CD4-positive, alpha-beta T cell treated with Interleukin-17A for 4 hours (primary cell): ENCODE measurements at regions not wholly inside any gene's neighbourhood (a gene's known extent, or its start where the extent isn't known, plus 50 kb on each side); places are given as distances from the start of the nearest gene placed in this dataset.
"Not testable (repeated sequence)": the region's sequence is repeated elsewhere in the genome, so short reads cannot be mapped to it uniquely, and the experiment has no call there.

Experiments
- DNase-seq: peaks from one replicate; pipeline ENCODE4 v3.0.0-alpha.2; 2020; ENCODE audit warnings: mixed read lengths

DNA sequence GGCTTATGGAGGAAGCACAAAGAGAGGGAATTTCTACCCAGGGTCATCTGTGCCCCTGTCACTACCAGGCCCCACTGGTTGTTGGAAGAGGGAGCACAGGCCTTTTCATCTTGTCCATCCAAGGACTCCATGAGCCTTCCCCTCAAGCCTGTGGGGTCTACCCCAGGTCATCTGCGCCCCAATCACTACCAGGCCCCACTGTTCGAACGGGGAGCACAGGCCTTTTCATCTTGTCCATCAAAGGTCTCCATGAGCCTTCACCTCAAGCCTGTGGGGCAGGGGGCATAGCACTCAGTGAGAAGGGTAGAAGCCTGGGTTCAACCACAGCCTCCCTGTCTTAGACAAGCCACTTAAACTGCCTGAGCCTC lies 101.5 kb upstream of the CDH5 start:
- no peak for DNase-seq

DNA sequence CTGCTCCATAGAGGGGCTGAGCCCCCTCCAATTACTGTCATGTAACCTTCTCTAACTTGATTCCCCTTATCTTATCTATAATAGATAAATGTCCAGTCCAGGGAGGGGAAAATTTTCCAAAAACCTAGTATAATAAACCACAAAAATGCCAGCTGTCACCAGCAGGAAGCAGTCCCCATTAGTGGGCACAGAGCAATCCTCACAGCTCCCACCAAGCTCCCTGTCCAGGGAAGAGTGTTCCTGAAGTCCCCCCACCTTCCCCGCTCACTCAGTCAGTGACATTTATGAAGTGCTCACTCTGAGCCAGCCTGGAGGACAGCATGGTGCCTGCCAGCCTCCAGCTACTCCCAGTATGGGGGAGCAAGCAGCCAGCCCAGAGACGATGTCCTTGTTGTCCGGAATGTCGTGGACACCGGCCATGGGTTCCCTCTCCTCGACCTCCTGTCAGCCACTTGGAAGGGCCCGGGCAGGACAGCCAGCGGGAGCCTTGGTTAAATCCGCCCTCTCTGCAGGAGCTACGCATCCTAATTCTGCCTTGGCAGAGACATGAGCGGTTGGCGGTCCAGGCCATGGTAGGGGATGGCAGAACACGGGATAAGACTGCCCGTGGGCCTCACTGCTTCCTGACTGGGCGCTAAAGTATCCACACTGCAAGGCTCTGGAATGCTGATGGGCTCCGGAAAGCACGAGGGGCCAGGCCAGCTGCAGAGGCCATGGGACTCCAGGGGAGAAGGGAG lies 102.0 kb upstream of the CDH5 start:
- DNase-seq = no peak

DNA sequence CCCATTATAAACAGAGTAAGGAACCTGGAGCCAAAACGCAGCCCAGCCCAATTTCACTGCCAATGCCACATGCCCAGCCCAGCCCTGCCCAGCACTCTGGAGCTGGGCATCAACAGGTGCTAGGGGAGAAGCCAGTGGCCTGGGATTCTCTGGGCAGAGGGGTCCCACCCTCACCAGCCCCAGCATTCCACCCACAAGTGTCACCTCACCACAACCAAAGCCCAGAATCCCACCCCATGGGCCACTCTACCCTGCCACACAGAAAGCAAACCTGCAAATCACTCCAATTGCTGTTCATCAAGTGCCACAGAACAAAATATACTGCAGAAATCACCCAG lies 102.5 kb upstream of the CDH5 start:
- no peak for DNase-seq

DNA sequence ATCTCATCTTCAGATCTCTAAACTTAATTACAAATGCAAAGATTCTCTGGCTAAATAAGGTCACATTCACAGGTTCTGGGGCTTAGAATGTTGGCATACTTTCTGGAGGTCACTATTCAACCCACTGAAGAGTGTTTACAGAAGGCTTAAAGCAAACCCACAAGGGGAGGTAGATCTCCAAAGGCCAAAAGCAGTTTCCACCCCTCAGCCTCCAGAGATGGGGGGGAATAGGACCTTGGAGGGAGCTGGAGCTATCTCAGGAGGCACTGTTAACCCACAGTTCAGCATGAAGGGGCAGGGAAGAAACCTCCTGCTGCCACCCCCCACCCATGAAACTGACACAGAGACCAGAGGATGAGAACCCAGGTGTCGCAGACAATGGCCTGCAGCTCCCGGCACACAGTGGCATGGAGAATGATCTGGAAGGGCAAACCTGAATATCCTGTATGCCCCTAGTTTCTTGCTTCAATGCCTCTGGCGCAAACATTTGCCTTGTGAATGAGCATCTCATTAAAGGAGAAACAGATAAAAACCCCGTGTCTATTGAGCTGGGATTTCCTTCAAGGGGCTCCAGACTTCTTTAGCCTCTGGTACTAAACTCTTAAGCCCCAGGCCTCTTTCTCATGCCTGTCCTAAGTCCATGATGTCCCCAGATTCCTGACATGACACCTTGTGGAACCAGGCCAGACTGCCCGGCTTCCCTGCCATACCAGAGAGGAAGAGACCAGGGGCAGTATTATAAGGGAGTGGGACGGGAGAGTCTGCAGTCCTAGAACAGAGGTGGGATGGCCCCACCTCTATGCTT lies 103.1 kb upstream of the CDH5 start:
- DNase-seq = no peak

DNA sequence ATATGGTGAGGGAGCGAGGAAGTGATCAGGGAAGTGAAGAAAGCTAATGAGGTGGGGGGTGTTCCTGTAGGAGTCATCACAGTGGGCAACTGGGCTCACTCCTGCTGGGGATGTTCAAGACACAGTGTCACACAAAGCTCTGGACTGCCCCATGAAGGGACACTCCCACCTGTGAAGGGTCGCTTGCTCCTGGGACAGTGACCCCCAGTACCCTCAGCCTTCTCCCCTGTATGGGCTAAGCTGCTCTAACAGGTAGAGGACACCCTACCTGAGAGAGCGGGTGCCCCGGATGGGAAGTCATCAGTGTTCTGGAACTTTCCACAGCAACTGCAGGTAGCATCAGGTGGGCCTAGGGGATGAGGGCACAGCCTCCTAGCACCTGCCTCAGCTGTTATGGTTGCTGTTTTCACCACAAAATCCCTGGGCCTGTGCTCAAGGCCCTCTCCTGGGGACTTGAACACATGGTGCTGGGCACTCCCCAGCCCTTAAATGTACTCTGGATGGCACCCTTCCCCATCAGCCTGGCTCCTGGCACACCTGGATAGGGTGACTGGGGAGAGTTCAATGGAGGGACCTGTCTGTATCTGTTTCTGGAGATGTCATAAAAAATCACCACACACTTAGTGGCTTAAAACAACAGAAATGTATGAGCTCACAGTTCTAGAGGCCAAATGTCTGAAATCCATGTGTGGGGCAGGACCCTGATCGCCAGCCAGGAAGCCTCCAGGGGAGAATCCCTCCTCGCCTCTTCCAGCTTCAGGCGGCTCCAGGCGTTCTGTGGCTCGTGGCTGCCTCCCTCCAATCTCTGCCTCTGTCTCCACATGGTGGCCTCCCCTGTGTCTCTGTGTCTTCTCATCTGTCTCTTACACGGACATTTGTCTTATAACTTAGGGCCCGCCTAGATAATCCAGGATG lies 104.0 kb upstream of the CDH5 start:
- DNase-seq = no peak

DNA sequence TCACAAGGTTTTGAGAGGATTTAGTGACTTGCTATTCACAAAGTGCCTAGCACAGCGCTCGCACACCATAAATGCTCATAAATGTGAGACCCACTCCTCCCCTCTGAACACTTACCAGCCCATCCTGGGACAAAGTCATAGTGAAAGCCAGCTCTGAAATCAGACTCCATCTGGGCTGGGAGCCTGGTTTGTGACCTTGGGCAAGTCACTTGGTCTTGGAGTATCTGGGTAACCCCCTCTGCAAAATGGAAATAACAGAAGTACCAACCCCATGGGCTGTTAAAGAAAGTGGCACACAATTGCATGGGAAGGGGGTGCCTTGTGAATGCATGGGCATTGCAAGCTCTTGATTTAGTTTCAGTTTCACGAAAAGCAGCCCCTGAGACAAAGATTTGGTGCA lies 104.7 kb upstream of the CDH5 start:
- DNase-seq = no peak

DNA sequence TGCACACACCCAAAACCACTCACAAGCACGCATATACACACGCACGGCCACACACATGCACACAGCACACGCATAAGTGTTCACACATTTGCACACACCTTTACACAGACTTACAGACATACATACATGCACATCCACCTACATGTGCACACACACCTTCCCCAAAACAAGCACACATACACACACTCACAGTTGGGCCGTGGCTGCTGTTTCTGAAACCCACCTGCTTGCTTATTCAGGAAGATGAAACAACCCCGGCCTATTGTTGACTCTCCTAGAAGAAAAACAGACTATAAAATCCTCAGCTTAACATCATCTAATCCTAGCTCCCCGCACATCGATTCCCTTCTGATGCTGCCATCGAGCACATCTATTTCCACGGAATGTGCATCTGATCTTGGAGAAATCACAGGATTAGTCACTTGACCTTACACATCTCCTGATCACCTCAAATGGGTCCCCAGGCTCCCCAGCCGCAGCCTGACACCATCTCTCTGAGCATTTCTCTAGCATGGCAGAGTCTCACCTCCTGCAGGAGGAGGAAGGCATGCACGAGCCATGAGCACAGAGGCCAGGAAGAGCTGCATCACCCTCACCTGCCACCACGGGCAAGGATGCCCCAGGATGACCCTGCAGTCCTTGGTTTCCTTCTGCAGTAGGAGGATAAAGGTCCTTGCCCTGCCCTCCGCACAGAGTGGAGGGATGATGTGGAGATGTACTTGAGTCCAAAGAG lies 105.8 kb upstream of the CDH5 start:
- DNase-seq = no peak

DNA sequence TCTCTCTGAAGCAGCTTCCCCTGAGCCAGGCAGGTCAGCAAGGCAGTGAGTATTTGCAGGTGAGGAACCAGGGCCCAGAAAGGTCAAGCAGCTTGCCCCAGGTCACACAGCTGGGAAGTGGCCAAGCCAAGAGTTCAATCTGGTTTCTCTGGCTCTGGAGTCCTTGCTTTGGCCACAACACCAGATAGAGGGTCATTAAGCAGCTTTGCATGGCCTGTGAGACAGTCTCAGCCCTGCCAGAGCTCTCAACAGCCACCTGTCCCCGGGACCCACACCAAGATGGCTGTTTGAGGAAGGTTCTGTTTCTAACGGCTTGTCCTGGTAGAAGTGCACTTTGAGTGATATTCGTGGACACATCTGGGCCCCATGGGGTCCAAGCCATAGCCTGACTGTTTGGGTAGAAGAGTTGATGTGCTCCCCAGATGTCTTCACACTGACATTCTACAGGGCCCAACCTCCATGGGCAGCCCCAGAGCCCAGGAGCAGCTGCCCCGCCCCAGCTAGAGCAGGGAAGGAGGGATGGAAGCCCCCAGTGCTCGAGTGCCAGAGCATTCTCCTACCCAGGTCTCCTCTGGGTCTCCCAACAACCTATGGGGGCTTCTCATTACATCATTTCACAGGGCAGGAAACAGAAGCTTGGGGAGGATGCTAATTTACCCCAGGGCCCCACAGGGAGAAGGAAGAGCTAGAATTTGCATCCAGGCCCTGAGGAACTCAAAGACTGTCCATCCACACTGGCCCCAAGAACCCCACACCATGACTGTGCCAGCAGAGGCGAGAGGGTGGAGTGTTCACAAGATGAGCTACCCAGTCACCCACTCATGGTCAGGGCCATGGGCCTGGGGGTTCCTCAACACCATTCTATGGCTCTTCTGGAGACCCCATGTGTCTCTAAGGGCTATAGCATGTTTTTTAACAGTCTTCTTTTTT lies 107.3 kb upstream of the CDH5 start:
- no peak for DNase-seq

DNA sequence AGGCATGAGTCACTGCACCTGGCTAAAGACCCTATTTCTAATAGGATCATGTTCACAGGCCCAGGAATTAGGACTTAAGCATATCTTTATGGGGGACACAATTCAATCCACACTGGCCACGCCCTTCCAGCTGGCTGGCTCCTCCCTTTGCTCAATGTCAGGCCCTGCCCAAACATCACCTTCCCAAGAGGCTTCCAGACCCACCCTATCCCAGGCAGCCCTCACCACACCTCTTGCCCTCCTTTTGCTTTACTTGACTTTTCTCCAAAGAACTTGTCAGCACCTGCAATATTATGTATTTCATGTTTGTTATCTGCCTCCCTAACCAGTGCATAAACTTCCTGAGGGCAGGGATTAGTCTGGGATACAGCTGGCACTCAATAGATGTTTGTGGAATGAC lies 109.6 kb upstream of the CDH5 start:
- no peak for DNase-seq

DNA sequence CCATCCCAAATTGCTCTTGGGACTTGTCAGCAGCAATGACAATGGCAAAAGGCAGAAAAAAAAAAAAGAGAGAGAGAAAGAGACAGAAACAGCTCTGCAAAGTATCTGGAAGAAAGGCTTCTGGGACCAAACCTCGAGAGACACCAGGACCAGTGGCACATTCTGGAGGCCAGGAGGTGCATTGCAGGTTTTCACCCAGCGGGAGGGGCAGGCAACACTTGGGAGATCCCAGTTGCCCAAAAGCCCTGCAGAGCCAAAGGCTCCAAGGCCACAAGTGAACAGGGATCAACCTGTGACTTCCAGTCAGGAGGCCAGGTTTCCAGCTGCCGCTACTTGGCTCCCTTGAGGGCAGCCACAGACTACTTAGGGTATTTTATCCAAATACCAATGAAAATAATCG lies 110.8 kb upstream of the CDH5 start:
- DNase-seq = no peak

DNA sequence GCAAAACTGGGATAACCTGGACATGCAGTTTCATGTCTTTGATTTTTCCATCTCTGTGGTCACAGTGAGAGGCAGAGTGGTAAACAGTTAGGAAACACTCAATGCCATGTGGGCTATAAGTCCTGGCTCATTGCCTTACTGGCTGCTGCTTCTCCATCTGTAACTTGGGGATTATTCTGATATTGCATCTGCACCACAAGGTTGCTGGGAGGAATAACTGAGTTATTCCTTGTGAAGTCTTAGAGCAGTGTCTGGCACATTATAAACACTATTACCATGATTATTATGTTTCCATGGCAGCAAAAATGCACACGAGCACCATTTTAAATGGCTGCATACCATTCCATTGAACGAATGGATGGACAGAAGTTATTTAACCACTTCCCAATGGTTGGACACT lies 111.7 kb upstream of the CDH5 start:
- no peak for DNase-seq

DNA sequence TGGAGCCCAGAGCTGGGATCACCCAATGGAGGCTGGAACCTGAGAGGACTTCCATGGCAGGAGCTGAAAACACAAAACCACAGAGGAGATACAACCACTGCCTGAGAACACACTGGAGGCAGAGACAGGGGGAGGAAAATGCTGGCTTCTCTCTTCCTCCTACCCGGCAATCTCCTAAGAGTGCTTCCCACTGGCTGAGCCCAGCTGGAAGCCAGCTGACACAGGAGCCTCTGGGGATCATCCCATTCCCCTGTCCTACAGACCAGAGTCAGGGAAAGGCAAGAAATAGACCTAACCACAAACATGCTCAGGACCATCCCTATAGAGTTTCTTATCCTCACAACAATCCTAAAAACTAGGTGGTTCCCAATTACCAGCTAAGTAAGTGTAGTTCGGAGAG lies 112.4 kb upstream of the CDH5 start:
- no peak for DNase-seq

DNA sequence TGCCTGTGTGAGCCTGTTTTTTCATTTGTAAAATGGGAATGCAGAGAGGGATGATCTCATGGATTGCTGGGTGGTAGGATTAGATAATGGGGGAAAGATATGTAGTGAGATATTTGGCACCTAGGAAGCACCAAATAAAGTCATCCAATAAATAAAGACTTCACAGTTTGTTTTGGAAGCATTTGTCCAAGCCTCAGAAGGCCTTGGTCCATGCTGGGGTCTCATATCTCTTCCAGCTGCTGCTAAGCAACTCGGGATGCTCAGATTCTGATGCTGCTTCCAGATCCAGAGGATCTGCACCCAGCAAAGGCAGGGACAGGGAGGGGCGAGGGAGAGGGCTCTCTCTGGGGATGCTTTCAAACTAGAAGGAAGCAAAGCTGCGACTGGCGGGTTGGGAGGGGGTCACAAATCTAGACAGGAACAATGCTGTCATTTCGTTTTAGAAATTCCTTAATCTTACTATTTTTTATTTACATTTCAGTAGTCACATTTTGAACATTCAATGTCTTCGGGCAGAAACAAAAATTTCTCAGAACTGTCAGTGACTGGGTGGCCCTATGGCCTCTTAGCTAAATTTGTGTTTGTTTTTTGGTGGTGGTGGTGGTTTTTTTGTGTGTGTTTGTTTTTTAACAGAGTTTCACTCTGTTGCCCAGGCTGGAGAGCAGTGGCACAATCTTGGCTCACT lies 114.9 kb upstream of the CDH5 start:
- DNase-seq = no peak

DNA sequence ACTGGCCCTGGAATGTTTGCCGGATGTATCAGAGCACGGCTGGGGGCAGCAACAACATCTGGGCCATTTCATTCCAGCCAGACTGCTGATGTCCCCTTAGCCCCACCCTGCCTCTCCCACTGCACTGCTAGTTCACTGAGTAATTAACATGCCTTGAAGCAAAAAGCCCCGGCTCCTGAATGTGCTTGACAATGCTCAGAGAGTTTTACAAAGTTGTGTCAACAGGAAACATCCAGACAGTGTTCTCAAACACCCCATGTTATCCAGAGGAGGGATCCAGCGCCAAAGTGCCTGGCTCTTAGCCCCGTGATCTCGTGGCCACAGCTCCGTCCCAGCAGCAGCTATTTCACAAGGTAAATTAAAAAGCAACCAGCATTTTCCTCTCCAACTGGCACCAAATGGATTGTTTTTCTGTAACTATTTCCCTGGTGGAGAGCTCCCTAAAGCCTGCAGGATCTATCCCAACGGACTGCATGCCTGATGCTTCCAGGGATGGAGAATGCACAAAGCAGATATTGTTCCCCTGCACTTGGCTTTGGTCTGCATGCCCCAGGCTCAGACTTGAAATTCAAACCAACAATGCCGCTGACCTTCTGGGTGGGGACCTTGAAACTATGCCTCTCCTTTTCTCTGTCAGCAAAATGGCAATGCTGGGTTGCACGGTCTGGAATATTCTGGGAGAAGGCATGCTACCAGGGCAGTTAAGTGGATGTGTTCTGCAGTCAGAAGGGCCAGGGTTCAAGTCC lies 115.6 kb upstream of the CDH5 start:
- no peak for DNase-seq

DNA sequence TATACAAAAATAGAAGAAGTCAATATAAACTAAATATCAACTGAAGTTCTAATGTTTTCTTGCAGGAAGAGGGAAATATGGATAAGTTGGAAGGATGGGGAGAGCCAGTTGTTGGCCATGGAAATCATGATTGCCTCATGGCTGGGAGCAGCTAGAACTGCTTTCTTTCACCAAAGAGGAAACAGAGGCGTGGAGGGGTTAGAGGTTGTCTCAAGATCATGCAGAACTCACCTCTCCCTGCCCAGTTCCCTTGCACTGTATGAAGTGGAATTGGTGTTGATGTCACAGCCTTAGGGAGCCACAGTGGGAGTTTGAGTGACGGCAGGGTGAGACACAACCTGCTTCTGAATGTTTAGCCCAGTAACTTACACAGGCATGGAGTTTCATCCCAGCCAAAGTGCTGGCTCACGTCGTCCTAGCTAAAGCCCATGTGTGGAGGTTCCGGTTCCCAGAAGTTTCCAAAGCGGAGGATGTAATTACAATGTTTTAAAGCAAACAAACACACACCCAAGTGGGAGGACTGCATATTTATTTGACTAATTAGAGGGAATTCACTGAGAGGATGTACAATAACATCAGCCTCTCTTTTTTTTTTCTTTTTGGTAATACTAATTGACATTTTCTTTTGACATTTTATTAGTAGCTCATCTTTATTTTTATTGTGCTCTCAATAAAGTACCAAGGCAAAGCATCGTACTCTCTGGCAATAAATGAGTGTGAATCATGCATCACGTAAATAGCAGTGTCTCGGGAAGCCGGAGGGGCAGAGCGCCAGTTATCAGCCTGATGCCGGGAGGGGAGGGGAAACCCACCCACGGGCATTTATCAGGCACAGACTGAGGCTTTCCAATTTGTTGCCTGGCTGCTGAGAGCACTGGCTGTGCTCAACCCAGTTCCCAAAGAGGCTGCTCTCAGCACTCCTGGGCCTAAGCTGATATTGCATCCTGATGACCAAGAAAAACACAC lies 118.7 kb upstream of the CDH5 start:
- no peak for DNase-seq

DNA sequence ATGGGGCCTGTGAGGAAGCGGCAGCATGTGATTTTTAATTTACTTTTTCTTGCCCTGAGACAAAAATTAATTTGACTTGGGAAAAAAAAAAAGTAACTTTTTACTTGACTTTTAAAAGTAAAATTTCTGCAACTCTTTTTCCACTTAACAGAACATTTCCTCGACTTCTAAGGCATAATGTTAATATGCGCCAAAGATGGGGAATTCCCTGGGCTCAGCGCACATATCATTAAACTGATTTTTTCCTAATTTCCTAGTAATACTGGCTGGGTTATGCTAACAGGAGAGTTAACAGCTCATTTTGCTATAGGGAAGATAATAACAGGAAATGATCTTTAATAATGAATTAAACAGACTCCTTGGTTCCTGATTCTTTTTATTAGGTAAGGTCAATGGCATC lies 120.6 kb upstream of the CDH5 start:
- DNase-seq = no peak

DNA sequence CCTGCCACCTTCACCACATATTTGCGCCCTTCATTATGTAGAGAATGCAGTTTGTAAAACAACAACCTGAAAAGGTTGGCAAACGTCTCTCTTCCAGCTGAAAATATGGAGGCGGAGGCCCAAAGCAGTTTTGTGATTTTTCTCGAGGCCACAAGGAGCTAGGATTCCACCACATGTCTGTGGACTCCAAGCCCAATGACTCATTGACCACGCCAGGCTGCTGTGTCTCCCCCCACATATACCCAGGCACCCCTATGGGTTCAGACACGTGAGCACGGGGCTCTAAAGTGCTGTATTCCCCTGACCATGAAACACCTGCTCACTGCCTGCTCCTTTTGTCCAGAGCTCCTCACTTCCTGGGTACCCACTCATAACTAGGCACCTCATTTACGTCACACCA lies 121.4 kb upstream of the CDH5 start:
- no peak for DNase-seq

DNA sequence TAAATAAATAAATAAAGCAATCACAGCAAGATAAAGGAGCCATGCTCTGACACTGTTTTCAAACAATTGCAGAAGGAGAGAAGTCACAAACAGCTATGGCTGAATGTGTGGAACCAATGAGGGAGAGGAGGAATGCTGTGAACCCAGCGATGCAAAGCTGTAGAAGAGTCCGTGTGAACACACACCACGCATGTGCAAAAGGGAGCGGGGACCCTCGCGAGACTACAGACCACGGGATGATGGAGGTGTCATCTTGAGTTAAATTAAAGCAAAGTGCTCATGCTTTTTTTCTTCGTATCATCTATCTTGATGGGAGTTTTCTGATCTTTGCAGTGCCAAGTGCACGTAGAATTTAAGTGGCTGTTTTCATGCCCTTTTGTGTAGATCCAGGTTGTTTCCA lies 123.8 kb upstream of the CDH5 start:
- no peak for DNase-seq

DNA sequence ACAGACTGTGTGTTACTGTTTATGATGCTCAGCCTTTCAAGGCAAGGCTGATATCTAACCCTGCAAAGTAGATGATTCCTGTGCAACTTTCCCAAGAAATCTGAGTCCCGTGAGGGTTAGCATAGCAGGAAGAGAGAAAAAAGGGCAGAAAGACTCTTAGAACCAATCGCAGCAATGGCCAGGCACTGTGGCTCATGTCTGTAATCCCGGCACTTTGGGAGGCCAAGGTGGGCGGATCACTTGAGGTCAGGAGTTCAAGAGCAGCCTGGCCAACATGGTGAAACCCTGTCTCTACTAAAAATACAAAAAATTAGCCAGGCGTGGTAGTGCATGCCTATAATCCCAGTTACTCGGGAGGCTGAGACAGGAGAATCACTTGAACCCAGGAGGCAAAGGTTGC lies 124.3 kb upstream of the CDH5 start:
- not testable (repeated sequence) for DNase-seq
